ENCODE measurements at regions not wholly inside any gene's neighbourhood (a gene's known extent, or its start where the extent isn't known, plus 50 kb on each side); places are given as distances from the start of the nearest gene placed in this dataset.
"Not testable (repeated sequence)": the region's sequence is repeated elsewhere in the genome, so short reads cannot be mapped to it uniquely, and the experiment has no call there.

- DNase-seq: no peak
Observed at GRCh38 chr5:42989190-42989589, 50.9 kb downstream of the ANXA2R start.

- DNase-seq: no peak
Observed at GRCh38 chr5:42988568-42988967, 51.6 kb downstream of the ANXA2R start.

- no peak for DNase-seq
Observed at GRCh38 chr5:42985129-42986037, 54.7 kb downstream of the ANXA2R start.

GRCh38 chr5:42984307-42984706, 55.8 kb downstream of the ANXA2R start:
- DNase-seq: no peak

- no peak for DNase-seq
Observed at GRCh38 chr5:42982107-42982622, 58.0 kb downstream of the ANXA2R start.

- not testable (repeated sequence) for DNase-seq
Observed at GRCh38 chr5:42981417-42982106, 58.6 kb downstream of the ANXA2R start.

- DNase-seq: not testable (repeated sequence)
Observed at GRCh38 chr5:42981015-42981414, 59.1 kb downstream of the ANXA2R start.

- not testable (repeated sequence) for DNase-seq
Observed at GRCh38 chr5:42980391-42980790, 59.7 kb downstream of the ANXA2R start.

- not testable (repeated sequence) for DNase-seq
Observed at GRCh38 chr5:42979242-42979641, 60.9 kb downstream of the ANXA2R start.

- no peak for DNase-seq
Observed at GRCh38 chr5:42974536-42974935, 65.6 kb downstream of the ANXA2R start.

GRCh38 chr5:42970636-42971559, 69.2 kb downstream of the ANXA2R start:
- DNase-seq: no peak

- DNase-seq: no peak
Observed at GRCh38 chr5:42965934-42966333, 74.2 kb downstream of the ANXA2R start.

GRCh38 chr5:42963412-42963811, 76.7 kb downstream of the ANXA2R start:
- DNase-seq: no peak

- no peak for DNase-seq
Observed at GRCh38 chr5:42962124-42962523, 78.0 kb downstream of the ANXA2R start.

- no peak for DNase-seq
Observed at GRCh38 chr5:42960506-42960905, 79.6 kb downstream of the ANXA2R start.

GRCh38 chr5:42956551-42956950, 83.6 kb downstream of the ANXA2R start:
- DNase-seq: no peak

- no peak for DNase-seq
Observed at GRCh38 chr5:42953041-42953440, 87.1 kb downstream of the ANXA2R start.

GRCh38 chr5:42952578-42952974, 87.5 kb downstream of the ANXA2R start:
- DNase-seq: no peak

GRCh38 chr5:42951293-42951840, 88.8 kb downstream of the ANXA2R start:
- no peak for DNase-seq

GRCh38 chr5:42950456-42951292, 89.4 kb downstream of the ANXA2R start:
- DNase-seq: no peak

GRCh38 chr5:42950116-42950455, 90.0 kb downstream of the ANXA2R start:
- DNase-seq: no peak

All from NCI-H146 (cell line).